ENCODE measurements at regions not wholly inside any gene's neighbourhood (a gene's known extent, or its start where the extent isn't known, plus 50 kb on each side); places are given as distances from the start of the nearest gene placed in this dataset.

- DNase-seq: no peak
Observed at GRCh38 chr7:32169228-32169627, 99.0 kb upstream of the PDE1C start.

- no peak for DNase-seq
Observed at GRCh38 chr7:32167815-32168214, 97.6 kb upstream of the PDE1C start.

GRCh38 chr7:32167256-32167655 lies 97.0 kb upstream of the PDE1C start:
- DNase-seq: no peak

GRCh38 chr7:32164341-32164996 lies 94.3 kb upstream of the PDE1C start:
- DNase-seq: no peak

- DNase-seq: no peak
Observed at GRCh38 chr7:32163896-32164295, 93.7 kb upstream of the PDE1C start.

GRCh38 chr7:32163141-32163806 lies 93.1 kb upstream of the PDE1C start:
- DNase-seq: no peak

- DNase-seq: no peak
Observed at GRCh38 chr7:32161708-32162107, 91.5 kb upstream of the PDE1C start.

- DNase-seq: no peak
Observed at GRCh38 chr7:32158751-32159745, 88.8 kb upstream of the PDE1C start.

- no peak for DNase-seq
Observed at GRCh38 chr7:32158076-32158475, 87.9 kb upstream of the PDE1C start.

GRCh38 chr7:32155712-32156111 lies 85.5 kb upstream of the PDE1C start:
- DNase-seq: no peak

- DNase-seq: no peak
Observed at GRCh38 chr7:32154797-32155196, 84.6 kb upstream of the PDE1C start.

- DNase-seq: no peak
Observed at GRCh38 chr7:32153006-32153405, 82.8 kb upstream of the PDE1C start.

- DNase-seq: no peak
Observed at GRCh38 chr7:32152576-32152975, 82.4 kb upstream of the PDE1C start.

- DNase-seq: no peak
Observed at GRCh38 chr7:32150589-32150988, 80.4 kb upstream of the PDE1C start.

GRCh38 chr7:32150039-32150438 lies 79.8 kb upstream of the PDE1C start:
- DNase-seq: no peak

GRCh38 chr7:32147546-32148268 lies 77.5 kb upstream of the PDE1C start:
- no peak for DNase-seq

GRCh38 chr7:32145911-32146310 lies 75.7 kb upstream of the PDE1C start:
- no peak for DNase-seq

GRCh38 chr7:32144676-32145075 lies 74.5 kb upstream of the PDE1C start:
- DNase-seq: no peak

- DNase-seq: no peak
Observed at GRCh38 chr7:32143301-32143700, 73.1 kb upstream of the PDE1C start.

GRCh38 chr7:32142649-32143048 lies 72.4 kb upstream of the PDE1C start:
- DNase-seq: no peak

GRCh38 chr7:32140210-32140939 lies 70.2 kb upstream of the PDE1C start:
- DNase-seq: no peak

- DNase-seq: no peak
Observed at GRCh38 chr7:32137059-32137458, 66.9 kb upstream of the PDE1C start.

All from CD4-positive, alpha-beta T cell treated with Interleukin-4 for 1 hour (primary cell).